ENCODE measurements at regions not wholly inside any gene's neighbourhood (a gene's known extent, or its start where the extent isn't known, plus 50 kb on each side); places are given as distances from the start of the nearest gene placed in this dataset.
"Not testable (repeated sequence)": the region's sequence is repeated elsewhere in the genome, so short reads cannot be mapped to it uniquely, and the experiment has no call there.

GRCh38 chr6:99814230-99814928 lies 179.6 kb downstream of the MCHR2 start:
- Histone ChIP-seq H3K4me3 (ENCODE audit: low read length in 2 of 2) (no peak overlapping the region), H3K27ac (ENCODE audit: low read depth, low read length) (no peak overlapping the region), H3K36me3 (ENCODE audit: insufficient read depth, low read length) (no peaks in the 10 kb centered on the region), H3K4me1 (ENCODE audit: insufficient read depth, low read length) (no peaks in the 10 kb centered on the region), H3K9me3 (ENCODE audit: control insufficient read depth in 1 of 2, low read length in 2 of 2) (no peaks in the 10 kb centered on the region), H3K27me3 (ENCODE audit: insufficient read depth, low read length) (no peaks in the 10 kb centered on the region)
- Mint-ChIP-seq H3K27ac (no peak overlapping the region), H3K36me3 (no peaks in the 10 kb centered on the region), H3K4me1 (no peaks in the 10 kb centered on the region), H3K9me3 (peaks cover 0 to 4% (median 0%) of the 10 kb centered on the region in 8 donors), H3K27me3 (peaks cover 10 to 13% of the 10 kb centered on the region in 2 donors), H3K4me3 (no peak overlapping the region)
- CTCF ChIA-PET (ENCODE audit: partially characterized antibody), result no interaction called here
- intact Hi-C loops (cut with micrococcal nuclease), result no loop called here
- no peak for DNase-seq
- POLR2A ChIA-PET (ENCODE audit: partially characterized antibody), result no interaction called here

GRCh38 chr6:99816795-99817194 lies 177.2 kb downstream of the MCHR2 start:
- intact Hi-C loops (cut with micrococcal nuclease), result no loop called here
- Histone ChIP-seq H3K4me1 (ENCODE audit: insufficient read depth, low read length) (no peaks in the 10 kb centered on the region), H3K27ac (ENCODE audit: low read depth, low read length) (no peak overlapping the region), H3K9me3 (ENCODE audit: control insufficient read depth in 1 of 2, low read length in 2 of 2) (no peaks in the 10 kb centered on the region), H3K36me3 (ENCODE audit: insufficient read depth, low read length) (no peaks in the 10 kb centered on the region), H3K27me3 (ENCODE audit: insufficient read depth, low read length) (no peaks in the 10 kb centered on the region), H3K4me3 (ENCODE audit: low read length in 2 of 2) (no peak overlapping the region)
- POLR2A ChIA-PET (ENCODE audit: partially characterized antibody), result no interaction called here
- Mint-ChIP-seq H3K9me3 (peaks cover 0 to 4% (median 0%) of the 10 kb centered on the region in 8 donors), H3K27ac (no peak overlapping the region), H3K36me3 (no peaks in the 10 kb centered on the region), H3K4me3 (no peak overlapping the region), H3K27me3 (peaks cover 12 to 17% of the 10 kb centered on the region in 2 donors), H3K4me1 (no peaks in the 10 kb centered on the region)
- CTCF ChIA-PET (ENCODE audit: partially characterized antibody), result no interaction called here
- no peak for DNase-seq

- H3K9me3 ChIP-seq (ENCODE audit: control insufficient read depth in 1 of 2, low read length in 2 of 2), result no peaks in the 10 kb centered on the region
- DNase-seq, result no peak
- POLR2A ChIA-PET (ENCODE audit: partially characterized antibody), result no interaction called here
- peaks cover 5% of the 10 kb centered on the region for H3K4me1 ChIP-seq (ENCODE audit: insufficient read depth, low read length)
- no peaks in the 10 kb centered on the region for H3K27me3 ChIP-seq (ENCODE audit: insufficient read depth, low read length)
- intact Hi-C loops (cut with micrococcal nuclease), result no loop called here
- H3K27ac ChIP-seq (ENCODE audit: low read depth, low read length), result no peak overlapping the region
- Mint-ChIP-seq H3K27ac (no peak overlapping the region), H3K9me3 (peaks cover 0 to 4% (median 0%) of the 10 kb centered on the region in 8 donors), H3K4me3 (no peak overlapping the region), H3K4me1 (peaks cover 0 to 6% (median 3%) of the 10 kb centered on the region in 4 donors), H3K36me3 (no peaks in the 10 kb centered on the region), H3K27me3 (peaks cover 21 to 22% of the 10 kb centered on the region in 2 donors)
- CTCF ChIA-PET (ENCODE audit: partially characterized antibody), result no interaction called here
- no peak overlapping the region for H3K4me3 ChIP-seq (ENCODE audit: low read length in 2 of 2)
- H3K36me3 ChIP-seq (ENCODE audit: insufficient read depth, low read length), result no peaks in the 10 kb centered on the region
These were observed 175.9 kb downstream of the MCHR2 start for GRCh38 chr6:99818161-99818560.

- no peaks in the 10 kb centered on the region for H3K27me3 ChIP-seq (ENCODE audit: insufficient read depth, low read length)
- CTCF ChIA-PET (ENCODE audit: partially characterized antibody), result no interaction called here
- H3K27ac Mint-ChIP-seq, result no peak overlapping the region
- H3K4me1 Mint-ChIP-seq, result peaks cover 0 to 7% (median 6%) of the 10 kb centered on the region in 4 donors
- POLR2A ChIA-PET (ENCODE audit: partially characterized antibody), result no interaction called here
- no peak overlapping the region for H3K4me3 ChIP-seq (ENCODE audit: low read length in 2 of 2)
- H3K9me3 ChIP-seq (ENCODE audit: control insufficient read depth in 1 of 2, low read length in 2 of 2), result no peaks in the 10 kb centered on the region
- H3K4me1 ChIP-seq (ENCODE audit: insufficient read depth, low read length), result peaks cover 6% of the 10 kb centered on the region
- H3K27ac ChIP-seq (ENCODE audit: low read depth, low read length), result no peak overlapping the region
- no peaks in the 10 kb centered on the region for H3K36me3 Mint-ChIP-seq
- H3K27me3 Mint-ChIP-seq, result peaks cover 17 to 24% of the 10 kb centered on the region in 2 donors
- H3K36me3 ChIP-seq (ENCODE audit: insufficient read depth, low read length), result no peaks in the 10 kb centered on the region
- H3K9me3 Mint-ChIP-seq, result peaks cover 0 to 4% (median 0%) of the 10 kb centered on the region in 8 donors
- no peak overlapping the region for H3K4me3 Mint-ChIP-seq
- no peak for DNase-seq
- intact Hi-C loops (cut with micrococcal nuclease), result no loop called here
These were observed 174.2 kb downstream of the MCHR2 start for GRCh38 chr6:99819853-99820252.

- no peaks in the 10 kb centered on the region for H3K27me3 ChIP-seq (ENCODE audit: insufficient read depth, low read length)
- Mint-ChIP-seq H3K27ac (no peak overlapping the region), H3K27me3 (peaks cover 17 to 24% of the 10 kb centered on the region in 2 donors), H3K36me3 (no peaks in the 10 kb centered on the region), H3K4me1 (peaks cover 0 to 7% (median 6%) of the 10 kb centered on the region in 4 donors), H3K9me3 (peaks cover 0 to 4% (median 0%) of the 10 kb centered on the region in 8 donors), H3K4me3 (no peak overlapping the region)
- peaks cover 6% of the 10 kb centered on the region for H3K4me1 ChIP-seq (ENCODE audit: insufficient read depth, low read length)
- H3K36me3 ChIP-seq (ENCODE audit: insufficient read depth, low read length), result no peaks in the 10 kb centered on the region
- intact Hi-C loops (cut with micrococcal nuclease), result no loop called here
- ChIA-PET POLR2A (ENCODE audit: partially characterized antibody) (no interaction called here), CTCF (ENCODE audit: partially characterized antibody) (interaction anchor here (1.5 kb wide), 1 partner anchor 17 kb away, joined by 5 read pairs; no protein-coding TSS in a partner anchor)
- no peak overlapping the region for H3K4me3 ChIP-seq (ENCODE audit: low read length in 2 of 2)
- H3K9me3 ChIP-seq (ENCODE audit: control insufficient read depth in 1 of 2, low read length in 2 of 2), result no peaks in the 10 kb centered on the region
- DNase-seq, result no peak
- H3K27ac ChIP-seq (ENCODE audit: low read depth, low read length), result no peak overlapping the region
These were observed 172.9 kb downstream of the MCHR2 start for GRCh38 chr6:99821164-99821563.

- intact Hi-C loops (cut with micrococcal nuclease), result no loop called here
- no peaks in the 10 kb centered on the region for H3K36me3 Mint-ChIP-seq
- H3K27me3 Mint-ChIP-seq, result peaks cover 16 to 24% of the 10 kb centered on the region in 2 donors
- peaks cover 0 to 7% (median 6%) of the 10 kb centered on the region in 4 donors for H3K4me1 Mint-ChIP-seq
- Histone ChIP-seq H3K9me3 (ENCODE audit: control insufficient read depth in 1 of 2, low read length in 2 of 2) (no peaks in the 10 kb centered on the region), H3K27me3 (ENCODE audit: insufficient read depth, low read length) (no peaks in the 10 kb centered on the region), H3K4me1 (ENCODE audit: insufficient read depth, low read length) (peaks cover 6% of the 10 kb centered on the region), H3K27ac (ENCODE audit: low read depth, low read length) (no peak overlapping the region), H3K36me3 (ENCODE audit: insufficient read depth, low read length) (no peaks in the 10 kb centered on the region), H3K4me3 (ENCODE audit: low read length in 2 of 2) (no peak overlapping the region)
- ChIA-PET POLR2A (ENCODE audit: partially characterized antibody) (no interaction called here), CTCF (ENCODE audit: partially characterized antibody) (interaction anchor here (0.7 to 1.8 kb wide), 5 partner anchors 234 to 493 kb away, joined by 3 to 6 read pairs (median 3); no protein-coding TSS in a partner anchor)
- peak in 4 of 5 donors; percentile 20 to 28 (median 24) for DNase-seq
- peaks cover 0 to 4% (median 0%) of the 10 kb centered on the region in 8 donors for H3K9me3 Mint-ChIP-seq
- H3K4me3 Mint-ChIP-seq, result peak overlapping the region in 6 of 8 donors; percentile 50 to 77 (median 69)
- H3K27ac Mint-ChIP-seq, result peak overlapping the region in 1 of 7 donors; percentile 9
These were observed 171.1 kb downstream of the MCHR2 start for GRCh38 chr6:99822741-99823512.

GRCh38 chr6:99823513-99824235 lies 170.3 kb downstream of the MCHR2 start:
- intact Hi-C loops (cut with micrococcal nuclease); H3K36me3 Mint-ChIP-seq; H3K9me3 Mint-ChIP-seq; POLR2A ChIA-PET (ENCODE audit: partially characterized antibody); H3K27ac ChIP-seq (ENCODE audit: low read depth, low read length); H3K36me3 ChIP-seq (ENCODE audit: insufficient read depth, low read length); H3K27me3 ChIP-seq (ENCODE audit: insufficient read depth, low read length); H3K4me3 ChIP-seq (ENCODE audit: low read length in 2 of 2); H3K4me1 ChIP-seq (ENCODE audit: insufficient read depth, low read length); H3K9me3 ChIP-seq (ENCODE audit: control insufficient read depth in 1 of 2, low read length in 2 of 2); H3K4me1 Mint-ChIP-seq: not testable (repeated sequence)
- H3K4me3 Mint-ChIP-seq, result peak overlapping the region in 6 of 8 donors; percentile 50 to 74 (median 69)
- peak in 1 of 5 donors; percentile 1 for DNase-seq
- peak overlapping the region in 1 of 7 donors; percentile 9 for H3K27ac Mint-ChIP-seq
- H3K27me3 Mint-ChIP-seq, result peaks cover 16 to 24% of the 10 kb centered on the region in 2 donors
- CTCF ChIA-PET (ENCODE audit: partially characterized antibody), result interaction anchor here (0.7 to 1.8 kb wide), 4 partner anchors 235 to 494 kb away, joined by 3 to 6 read pairs (median 4); no protein-coding TSS in a partner anchor

Measured in CD4-positive, alpha-beta memory T cell (primary cell).